HG03159 (cell line): ENCODE measurements at regions not wholly inside any gene's neighbourhood (a gene's known extent, or its start where the extent isn't known, plus 50 kb on each side); places are given as distances from the start of the nearest gene placed in this dataset.

ENCODE experiments used
- ATAC-seq: cut with Tn5 transposase; IDR thresholded peaks from one replicate; pipeline ENCODE4 v1.9.1; 2021; ENCODE audit warnings: mild to moderate bottlenecking, moderate library complexity; ENCODE audit not compliant: unreplicated experiment

DNA sequence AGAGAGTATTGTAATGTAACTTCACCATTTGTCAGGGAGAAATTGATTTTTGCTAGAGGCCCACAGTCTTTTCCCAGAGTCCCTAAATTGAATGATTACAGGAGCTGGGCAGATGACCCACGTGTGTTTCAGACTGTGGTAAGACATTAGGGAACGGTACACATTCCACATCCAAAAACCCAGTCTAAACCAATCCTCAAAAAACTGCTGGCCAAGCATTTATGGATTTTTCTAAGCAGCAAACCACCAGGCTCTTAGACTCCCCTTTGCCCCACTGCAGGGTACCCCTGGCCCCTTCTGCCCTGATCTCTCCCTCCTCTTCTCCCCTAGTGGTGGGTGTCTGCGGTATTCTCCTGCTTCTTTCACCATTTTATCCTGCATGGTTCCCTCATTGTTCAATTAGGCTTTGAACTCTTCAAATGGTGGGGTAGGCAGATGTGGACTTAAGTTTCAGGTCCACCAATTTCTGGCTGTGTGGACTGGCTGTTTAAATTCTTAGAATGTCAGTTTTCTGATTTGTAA is 135.5 kb upstream of the SORCS3 start:
- ATAC-seq = no peak

DNA sequence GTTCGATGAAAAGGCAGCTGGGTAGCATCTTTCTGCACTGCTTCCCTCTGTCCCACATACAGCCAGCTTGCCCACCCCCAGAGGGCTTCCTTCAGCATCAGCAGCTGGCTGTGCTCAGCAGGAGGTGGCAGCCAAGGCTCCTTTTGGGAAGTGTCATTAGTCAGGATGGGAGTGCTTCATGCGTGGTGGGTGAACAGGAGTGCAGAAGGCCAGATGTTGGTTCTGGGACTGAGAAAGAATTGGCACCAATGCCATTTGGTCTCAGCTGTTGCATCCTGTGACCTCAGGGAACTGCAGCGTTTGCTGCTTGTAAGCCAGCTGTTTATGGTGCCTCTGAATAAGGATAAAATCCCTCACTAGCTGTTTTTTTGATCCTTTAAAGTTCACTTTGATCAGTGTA is 131.1 kb upstream of the SORCS3 start:
- ATAC-seq = no peak

DNA sequence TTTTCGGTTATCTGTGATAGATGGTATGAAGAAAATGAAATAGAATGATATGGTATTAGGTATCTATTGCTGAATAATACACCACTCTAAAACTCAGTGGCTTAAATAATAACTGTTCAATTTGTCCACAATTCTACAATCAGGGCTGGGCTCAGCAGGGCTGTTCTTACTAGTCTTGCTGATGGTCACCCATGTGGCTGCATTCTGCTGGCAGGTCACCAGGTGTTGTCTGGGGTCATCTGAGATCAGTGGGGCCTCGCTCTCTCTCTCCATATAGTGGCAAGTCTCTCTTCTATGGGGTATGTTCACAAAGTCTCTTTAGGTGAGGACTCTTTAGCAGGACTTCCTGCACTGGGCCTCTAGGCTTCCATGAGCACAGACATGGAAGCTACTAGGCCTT is 130.4 kb upstream of the SORCS3 start:
- ATAC-seq = no peak

DNA sequence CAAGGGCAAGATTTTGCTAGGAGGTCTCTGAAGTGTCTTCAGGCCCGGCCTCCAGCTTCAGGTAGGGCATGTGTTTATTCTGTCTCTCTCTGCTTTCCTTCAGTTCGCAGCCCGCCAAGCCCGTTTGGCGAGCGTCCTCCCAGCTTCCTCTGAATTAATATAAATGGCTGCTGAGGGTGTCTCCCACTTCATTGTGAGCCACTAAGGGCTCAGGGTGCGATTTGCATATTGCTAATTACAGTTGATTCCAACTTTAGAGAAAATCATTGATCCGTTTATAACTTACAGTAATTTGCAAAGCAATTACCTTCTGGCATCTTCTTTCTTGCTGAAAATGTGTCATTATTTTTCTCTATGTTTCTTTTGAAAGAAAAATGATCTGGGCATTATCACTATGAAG is 128.3 kb upstream of the SORCS3 start:
- ATAC-seq = no peak

DNA sequence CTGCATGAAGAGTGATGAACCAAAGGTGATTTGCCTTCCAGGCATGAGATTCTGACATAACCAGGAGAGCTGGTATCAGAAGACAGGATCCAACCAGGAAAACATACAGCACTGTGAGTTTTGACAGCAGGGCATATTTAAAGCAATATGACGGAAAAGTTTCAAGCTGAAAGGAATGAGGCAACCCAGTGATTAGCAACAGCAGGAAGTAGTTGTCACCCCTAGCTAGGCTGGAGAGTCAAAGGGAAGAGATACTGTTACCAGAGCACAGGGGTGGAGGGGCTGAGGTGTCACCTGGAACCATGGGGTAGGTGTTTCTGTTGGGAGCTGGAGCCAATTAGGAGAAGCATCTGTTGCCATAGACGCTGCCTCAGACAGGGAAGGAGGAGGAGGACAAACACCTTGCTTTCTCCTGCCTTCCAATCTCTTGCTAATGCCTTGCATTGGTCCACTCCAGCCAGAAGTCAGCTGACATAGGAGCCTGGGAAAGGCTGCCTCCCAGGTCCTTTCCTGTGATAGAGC is 125.4 kb upstream of the SORCS3 start:
- no peak for ATAC-seq

DNA sequence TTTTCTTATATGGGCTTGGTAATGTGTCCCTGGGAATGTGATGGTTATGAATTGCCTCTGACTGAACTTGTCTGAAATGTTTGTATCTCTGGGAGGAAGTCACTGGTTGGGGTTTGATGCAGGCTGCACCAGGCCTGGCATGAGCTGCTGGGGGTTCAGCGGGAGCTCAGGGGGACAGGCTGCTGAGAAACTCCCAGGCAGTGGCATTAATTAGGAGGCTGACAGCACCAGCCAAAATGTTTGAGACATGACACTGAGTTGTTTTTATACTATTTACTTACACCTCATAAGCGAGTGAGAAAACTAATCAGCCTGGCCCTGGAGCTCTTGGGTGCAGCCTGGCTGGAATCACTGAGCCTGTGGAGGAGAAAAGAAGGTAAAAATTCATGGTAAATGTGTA is 124.1 kb upstream of the SORCS3 start:
- no peak for ATAC-seq

DNA sequence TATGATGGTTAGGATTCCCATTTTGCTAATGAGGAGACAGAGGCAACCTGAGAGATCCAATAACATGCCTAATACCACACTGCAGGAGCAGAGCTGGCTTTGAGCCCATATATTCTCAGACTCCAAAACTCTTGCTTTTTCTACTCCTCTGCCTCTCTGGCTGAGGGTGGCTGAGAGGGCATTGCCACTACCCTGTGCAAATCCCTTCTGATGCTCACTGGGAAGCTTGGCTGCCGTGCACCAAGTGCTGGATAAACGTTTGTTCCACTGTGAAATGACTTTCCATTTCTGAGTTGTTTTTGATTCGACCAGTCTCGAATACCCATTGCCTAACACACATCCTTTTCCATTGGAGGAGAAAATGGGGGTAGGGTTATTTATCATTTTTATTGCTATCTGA is 123.1 kb upstream of the SORCS3 start:
- ATAC-seq = no peak

DNA sequence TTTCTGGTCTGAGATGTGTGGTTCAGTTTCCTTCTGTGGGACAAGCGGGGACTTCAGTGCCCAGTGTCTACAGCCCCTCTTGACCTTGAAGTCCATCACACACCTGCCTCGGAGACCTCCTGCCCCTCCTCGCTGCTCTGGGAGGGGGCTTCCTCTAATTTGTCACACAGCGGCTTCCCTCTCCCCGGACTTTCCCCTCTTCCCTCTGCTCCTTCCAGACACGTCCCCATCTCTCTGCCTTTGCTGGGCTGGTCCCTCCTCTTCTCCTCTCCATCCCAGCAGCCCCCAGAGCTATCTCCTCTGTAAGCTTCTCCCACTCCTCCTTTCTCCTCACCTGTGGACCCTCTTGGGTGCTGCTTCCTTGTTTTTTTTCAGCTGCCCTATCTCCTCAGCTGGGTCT is 122.2 kb upstream of the SORCS3 start:
- no peak for ATAC-seq

DNA sequence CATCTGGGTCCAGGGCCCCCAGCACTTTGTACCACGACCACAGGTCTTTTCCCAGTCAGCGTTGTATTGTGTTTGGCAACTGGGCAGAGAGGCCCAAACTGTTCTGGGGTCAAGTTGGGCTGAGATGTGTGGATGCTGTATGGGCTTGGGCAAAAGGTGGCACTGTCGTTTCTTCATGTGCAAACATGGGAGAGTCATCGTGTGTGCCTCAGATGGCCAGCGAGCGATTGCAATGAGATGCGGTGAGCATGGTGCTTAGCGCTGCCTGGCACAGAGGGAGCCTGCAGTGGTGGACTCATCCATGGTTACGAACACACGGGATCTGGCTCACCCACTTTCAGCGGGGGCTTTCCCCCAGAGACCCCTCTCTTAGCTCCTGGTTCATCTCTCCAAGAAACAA is 120.4 kb upstream of the SORCS3 start:
- ATAC-seq = no peak

DNA sequence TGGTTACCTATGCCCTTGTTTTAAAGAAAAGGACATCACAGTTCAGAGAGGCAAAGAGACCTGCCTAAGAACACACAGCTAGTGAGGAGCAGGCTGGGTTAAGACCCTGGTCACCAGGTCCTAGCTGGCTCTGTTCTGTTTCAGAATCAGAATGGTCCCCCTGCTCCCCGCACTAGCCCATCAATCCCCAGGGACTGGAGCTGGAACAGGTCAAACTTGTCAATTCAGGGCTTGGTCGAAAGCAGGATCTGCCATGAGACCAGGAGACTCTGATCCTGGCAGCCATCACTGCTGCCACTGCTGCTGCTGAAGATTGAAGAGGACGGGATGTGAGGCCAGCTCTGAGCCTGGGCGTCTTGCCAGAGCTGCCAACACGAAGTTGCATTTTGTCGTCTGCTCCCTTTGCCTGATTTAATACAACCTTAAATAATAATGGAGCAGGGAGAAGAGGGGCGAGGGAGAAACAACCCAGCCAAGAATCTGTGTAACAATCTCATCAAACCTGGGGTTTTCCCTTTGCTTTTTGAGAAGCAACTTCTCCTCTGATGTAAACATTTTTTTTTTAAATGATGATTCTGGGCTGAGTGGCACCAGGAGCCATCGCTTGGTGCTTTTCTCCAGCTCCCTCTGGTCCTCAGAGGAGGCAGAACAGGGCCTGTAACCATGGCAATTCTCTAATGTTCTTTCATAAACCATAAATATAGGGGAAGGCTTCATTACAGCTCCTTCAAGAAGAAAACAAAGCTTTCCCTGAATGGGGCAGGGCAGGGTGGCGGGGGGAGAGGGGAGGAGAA is 119.0 kb upstream of the SORCS3 start:
- ATAC-seq = no peak

DNA sequence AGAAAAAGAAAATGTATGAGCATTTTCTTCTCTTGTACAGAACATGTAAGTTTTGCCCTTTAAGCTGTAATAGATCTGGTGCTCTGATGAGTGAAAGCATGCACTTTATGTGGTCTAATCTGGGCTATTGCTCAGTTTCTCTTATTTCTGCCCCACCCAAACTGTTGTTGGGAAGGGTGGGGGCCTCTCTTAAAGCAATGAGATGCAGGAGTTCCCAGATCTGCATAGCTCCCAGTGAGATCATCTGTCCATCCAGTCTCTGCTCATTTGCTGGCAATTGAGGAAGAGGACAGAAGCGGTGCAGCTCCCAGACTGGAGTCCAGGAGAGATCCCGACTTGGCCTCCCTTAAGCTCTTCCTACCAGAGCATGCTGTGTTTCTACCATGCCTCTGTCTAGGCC is 114.9 kb upstream of the SORCS3 start:
- no peak for ATAC-seq

DNA sequence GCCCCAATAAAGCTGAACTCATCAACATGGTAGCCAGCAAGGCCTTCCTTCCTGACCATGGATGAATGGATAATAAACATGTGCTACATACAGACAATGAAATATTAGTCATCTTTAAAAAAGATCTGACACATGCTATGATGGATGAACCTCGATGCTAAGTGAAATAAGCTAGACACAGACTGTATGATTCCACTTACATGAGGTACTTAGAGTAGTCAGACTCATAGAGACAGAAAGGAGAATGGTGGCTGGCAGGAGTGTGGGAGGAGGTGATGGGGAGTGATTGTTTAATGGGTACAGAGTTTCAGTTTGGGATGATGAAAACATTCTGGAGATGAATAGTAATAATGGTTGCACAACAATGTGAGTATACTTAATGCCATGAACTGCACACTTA is 114.1 kb upstream of the SORCS3 start:
- ATAC-seq = no peak

DNA sequence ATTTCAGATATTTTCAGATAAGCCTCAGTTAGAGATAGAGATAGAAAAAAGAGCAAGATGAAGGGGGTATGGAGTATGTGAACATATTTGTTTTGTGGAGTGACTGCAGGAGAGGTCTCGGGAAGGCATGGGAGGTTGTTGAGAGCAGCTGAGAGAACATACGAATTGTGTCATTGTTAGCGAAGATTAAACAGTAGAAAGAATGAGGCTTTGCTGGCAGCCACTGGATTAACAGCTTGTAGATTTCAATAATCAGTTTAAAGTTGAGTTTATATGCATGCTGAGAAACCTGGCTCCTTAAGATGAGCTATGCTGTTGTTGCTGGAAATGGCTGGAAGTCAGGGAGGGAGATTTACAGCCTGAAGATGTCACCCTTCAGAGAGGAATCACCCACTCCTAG is 100.9 kb upstream of the SORCS3 start:
- no peak for ATAC-seq

DNA sequence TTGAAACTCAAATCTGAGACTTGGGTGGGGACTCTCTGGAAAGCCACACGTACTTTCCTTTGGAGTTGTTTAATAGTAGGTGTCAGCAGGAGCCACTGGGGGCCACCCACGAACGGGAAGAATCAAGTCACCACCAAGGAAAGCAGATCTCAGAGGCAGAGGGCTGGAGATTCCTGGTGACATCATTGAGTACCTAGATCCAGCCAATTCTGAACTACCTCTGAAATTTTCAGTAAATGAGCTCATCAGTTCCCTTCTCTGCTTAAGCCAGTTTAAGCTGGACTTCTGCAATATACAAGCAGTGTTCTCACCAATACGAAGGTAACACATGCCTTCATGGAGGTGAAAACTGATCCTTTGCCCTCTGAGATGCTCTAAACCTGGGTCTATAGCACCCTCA is 99.3 kb upstream of the SORCS3 start:
- no peak for ATAC-seq

DNA sequence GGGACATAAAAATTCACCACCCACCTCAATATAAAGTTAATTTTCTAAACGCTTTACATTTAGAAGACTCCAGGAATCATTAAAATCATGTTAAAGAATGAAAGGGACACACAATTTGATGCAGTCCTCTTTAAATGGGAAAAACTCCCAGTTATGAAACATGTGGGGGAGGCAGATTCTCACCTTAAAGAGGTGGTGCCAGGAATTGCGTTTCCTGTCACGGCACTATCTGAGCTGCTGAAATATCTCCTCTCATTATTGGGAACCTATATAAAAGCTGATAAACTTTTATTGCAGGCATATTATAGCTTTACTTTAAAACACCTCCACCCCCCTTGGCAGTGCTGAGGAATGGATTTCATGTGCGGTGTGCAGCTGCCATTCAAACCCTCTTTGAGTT is 94.8 kb upstream of the SORCS3 start:
- ATAC-seq = no peak

DNA sequence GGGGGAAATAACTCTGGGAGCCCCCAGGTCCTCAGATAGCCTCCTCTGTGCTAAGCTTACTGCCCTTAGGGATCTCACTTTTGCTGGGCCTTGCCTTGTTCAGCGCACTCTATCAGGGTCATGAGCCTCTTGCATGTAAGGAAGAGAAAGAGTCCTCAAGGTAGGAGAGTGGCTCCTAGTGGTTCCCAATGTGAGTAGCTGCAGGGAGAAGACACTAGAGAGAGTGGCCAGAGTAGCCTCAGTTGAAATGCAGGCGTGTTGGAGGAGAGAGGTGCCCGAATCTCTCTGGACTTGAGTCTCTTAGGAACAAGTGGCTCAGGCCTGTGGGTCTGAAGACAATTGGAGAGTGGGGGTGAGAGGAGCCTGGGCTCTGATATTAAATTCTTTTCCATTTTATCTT is 94.3 kb upstream of the SORCS3 start:
- no peak for ATAC-seq

DNA sequence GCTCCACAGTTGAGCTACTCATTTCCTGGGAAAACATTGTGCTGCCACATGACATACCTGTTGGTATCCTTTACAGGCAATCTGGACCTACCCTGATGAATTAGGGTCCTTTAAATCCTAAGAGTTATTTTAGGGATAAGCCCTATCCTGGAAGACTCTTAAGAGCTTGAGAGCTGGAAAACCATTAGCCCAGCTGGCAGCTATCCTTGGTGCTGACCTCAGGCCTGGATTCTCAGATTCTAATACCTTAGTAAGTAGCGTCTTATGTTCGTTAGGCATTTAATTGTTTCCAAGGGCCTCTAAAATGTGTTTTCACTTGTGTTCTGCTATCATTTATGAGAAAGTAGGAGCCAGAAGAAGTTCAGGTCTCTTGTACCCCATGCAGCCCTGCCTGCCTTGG is 93.0 kb upstream of the SORCS3 start:
- ATAC-seq = no peak

DNA sequence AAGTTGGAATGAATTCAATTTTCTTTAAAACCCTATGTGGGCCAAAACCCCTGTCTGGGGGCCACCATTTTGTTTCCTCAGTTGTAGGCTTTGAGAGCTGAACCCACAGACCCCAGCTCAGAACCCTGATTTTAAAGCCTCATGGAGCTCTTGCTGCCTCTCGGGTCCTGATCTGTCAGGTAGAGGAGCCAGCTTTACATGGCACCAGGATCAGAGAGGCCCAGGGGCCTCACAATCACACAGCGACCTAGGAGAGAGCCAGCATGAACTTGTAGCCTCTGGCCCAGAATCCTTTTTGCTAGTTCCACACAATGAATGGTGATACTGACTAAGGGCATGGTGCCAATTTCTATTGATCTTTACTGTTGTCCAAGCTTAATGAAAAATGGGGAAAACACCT is 84.3 kb upstream of the SORCS3 start:
- no peak for ATAC-seq

DNA sequence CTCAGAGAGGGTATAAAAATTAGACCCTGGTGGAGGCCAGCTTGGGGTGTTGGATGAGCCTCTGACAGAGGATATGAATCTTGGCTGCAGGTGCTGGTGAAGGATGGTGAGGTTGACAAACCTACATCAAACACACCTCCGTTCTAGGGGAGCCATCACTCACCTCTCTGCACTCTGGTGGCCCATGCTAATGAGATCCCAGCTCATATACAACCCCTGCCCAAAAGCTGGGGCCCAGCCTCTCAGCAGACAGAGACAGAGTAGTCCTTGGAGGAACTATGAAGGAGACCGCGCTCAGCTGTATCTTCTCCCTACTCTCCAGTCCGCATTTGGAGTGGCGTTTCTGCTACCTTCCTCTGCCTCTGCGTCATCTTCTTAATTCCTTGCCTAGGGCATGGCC is 83.1 kb upstream of the SORCS3 start:
- no peak for ATAC-seq

DNA sequence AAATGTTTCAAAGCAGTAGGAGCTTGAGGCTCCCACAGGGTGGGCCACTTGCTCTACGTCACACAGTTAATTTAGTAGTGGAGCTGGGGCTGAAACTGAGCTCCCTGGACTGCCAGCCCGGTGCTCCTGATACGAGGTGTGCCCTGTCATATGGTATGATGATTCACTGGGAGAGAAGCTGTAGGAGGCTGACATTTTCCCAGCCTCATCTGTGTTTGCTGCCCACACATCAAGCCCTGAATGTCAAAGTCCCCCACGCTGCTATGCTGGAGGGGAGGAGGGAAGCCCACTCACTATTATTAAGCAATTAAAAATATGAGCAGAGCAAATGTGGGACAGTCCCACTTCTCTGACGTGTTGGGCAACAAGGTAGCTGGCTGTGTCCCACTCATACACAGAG is 81.2 kb upstream of the SORCS3 start:
- ATAC-seq = no peak

DNA sequence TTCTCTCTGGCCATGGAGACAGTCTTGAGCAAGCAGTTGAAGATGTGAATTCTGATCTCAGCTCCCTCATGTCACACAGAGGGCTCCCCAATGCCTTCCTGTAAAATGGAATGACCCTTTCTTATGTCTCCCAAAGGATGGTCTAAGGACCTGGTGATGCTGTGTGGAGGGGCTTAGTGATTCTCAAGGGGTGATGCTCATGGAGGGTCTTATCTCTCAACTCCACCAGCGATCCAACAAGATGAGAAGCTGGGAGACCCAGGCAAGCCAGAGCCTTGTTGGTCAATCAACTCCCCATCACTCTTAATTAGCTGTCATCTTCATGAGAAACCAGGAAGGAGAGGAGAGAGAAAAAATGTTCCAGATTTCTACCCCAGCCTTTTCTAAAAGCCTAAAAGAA is 78.0 kb upstream of the SORCS3 start:
- ATAC-seq = no peak

DNA sequence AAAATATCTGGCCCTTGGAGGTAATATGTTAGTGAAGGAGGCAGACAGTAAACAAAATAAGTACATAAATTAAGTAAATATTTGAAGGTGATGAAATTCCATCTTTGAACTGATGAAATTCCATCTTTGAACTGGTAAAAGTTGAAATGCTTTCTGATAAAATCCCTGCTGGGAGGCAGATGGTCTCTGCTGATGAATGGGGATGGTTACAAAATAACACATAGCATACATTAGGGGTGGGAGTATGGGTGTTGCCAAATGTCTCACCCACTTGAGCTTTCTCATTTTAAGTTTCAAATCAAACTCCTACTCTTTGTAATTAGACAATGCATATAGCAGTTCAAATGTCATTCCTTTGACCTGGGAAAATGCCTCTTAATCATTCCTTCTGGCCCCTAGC is 77.5 kb upstream of the SORCS3 start:
- ATAC-seq = no peak

DNA sequence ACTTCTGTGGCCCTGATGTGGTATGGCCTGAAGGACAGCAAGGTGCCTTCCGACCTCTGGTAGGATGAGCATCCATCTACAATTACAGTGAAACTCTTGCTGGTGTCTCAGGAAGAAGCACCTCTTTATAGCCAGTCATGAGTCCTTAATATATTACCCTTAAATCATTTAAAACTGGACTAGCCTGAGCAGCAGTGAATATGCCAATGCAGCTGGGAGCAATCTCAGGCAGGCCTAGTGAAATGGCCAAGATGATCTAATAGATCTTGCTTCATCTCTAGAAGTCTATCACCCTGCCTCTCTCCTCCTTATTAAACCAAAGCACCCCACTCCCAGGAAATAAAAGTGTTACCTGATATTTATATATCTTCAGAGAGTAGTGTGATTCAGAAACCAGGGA is 66.7 kb upstream of the SORCS3 start:
- no peak for ATAC-seq
